ENCODE measurements at regions not wholly inside any gene's neighbourhood (a gene's known extent, or its start where the extent isn't known, plus 50 kb on each side); places are given as distances from the start of the nearest gene placed in this dataset.

GRCh38 chr20:57841297-57841866 lies 131.6 kb upstream of the PMEPA1 start:
- TF ChIP-seq CTCF (IDR thresholded peaks at IDR 0.05; ENCODE audit: low read depth, low read length), result no peak
- no peak for DNase-seq (ENCODE audit: low read depth, low spot score)
- Histone ChIP-seq H3K9me3 (ENCODE audit: control insufficient read depth, insufficient read depth, low read length) (no peaks in the 10 kb centered on the region), H3K4me3 (ENCODE audit: low read depth, low read length) (no peak overlapping the region), H3K27ac (ENCODE audit: low read depth, low read length) (no peak overlapping the region), H3K27me3 (ENCODE audit: control insufficient read depth, insufficient read depth, low read length) (peaks cover 16% of the 10 kb centered on the region)
- POLR2A ChIA-PET, result no interaction called here
- CTCF ChIA-PET, result no interaction called here

GRCh38 chr20:57840504-57841296 lies 130.9 kb upstream of the PMEPA1 start:
- no peak for TF ChIP-seq CTCF (IDR thresholded peaks at IDR 0.05; ENCODE audit: low read depth, low read length)
- Histone ChIP-seq H3K27ac (ENCODE audit: low read depth, low read length) (no peak overlapping the region), H3K4me3 (ENCODE audit: low read depth, low read length) (no peak overlapping the region), H3K27me3 (ENCODE audit: control insufficient read depth, insufficient read depth, low read length) (peaks cover 13% of the 10 kb centered on the region), H3K9me3 (ENCODE audit: control insufficient read depth, insufficient read depth, low read length) (no peaks in the 10 kb centered on the region)
- CTCF ChIA-PET, result no interaction called here
- no peak for DNase-seq (ENCODE audit: low read depth, low spot score)
- POLR2A ChIA-PET, result no interaction called here

- Histone ChIP-seq H3K4me3 (ENCODE audit: low read depth, low read length) (no peak overlapping the region), H3K9me3 (ENCODE audit: control insufficient read depth, insufficient read depth, low read length) (no peaks in the 10 kb centered on the region), H3K27ac (ENCODE audit: low read depth, low read length) (no peak overlapping the region), H3K27me3 (ENCODE audit: control insufficient read depth, insufficient read depth, low read length) (peaks cover 13% of the 10 kb centered on the region)
- POLR2A ChIA-PET, result no interaction called here
- CTCF ChIA-PET, result no interaction called here
- no peak for DNase-seq (ENCODE audit: low read depth, low spot score)
- TF ChIP-seq CTCF (IDR thresholded peaks at IDR 0.05; ENCODE audit: low read depth, low read length), result no peak
Observed at GRCh38 chr20:57840066-57840465, 130.3 kb upstream of the PMEPA1 start.

- Histone ChIP-seq H3K27ac (ENCODE audit: low read depth, low read length) (no peak overlapping the region), H3K9me3 (ENCODE audit: control insufficient read depth, insufficient read depth, low read length) (no peaks in the 10 kb centered on the region), H3K27me3 (ENCODE audit: control insufficient read depth, insufficient read depth, low read length) (peaks cover 13% of the 10 kb centered on the region), H3K4me3 (ENCODE audit: low read depth, low read length) (no peak overlapping the region)
- DNase-seq (ENCODE audit: low read depth, low spot score), result no peak
- no peak for TF ChIP-seq CTCF (IDR thresholded peaks at IDR 0.05; ENCODE audit: low read depth, low read length)
- ChIA-PET CTCF (no interaction called here), POLR2A (no interaction called here)
Observed at GRCh38 chr20:57838670-57839151, 128.9 kb upstream of the PMEPA1 start.

- POLR2A ChIA-PET, result no interaction called here
- CTCF ChIA-PET, result no interaction called here
- no peak for DNase-seq (ENCODE audit: low read depth, low spot score)
Observed at GRCh38 chr20:57837208-57838035, 127.6 kb upstream of the PMEPA1 start.

More at GRCh38 chr20:57837208-57838035, 127.6 kb upstream of the PMEPA1 start:
- Histone ChIP-seq H3K4me3 (ENCODE audit: low read depth, low read length) (no peak overlapping the region), H3K27ac (ENCODE audit: low read depth, low read length) (no peak overlapping the region), H3K9me3 (ENCODE audit: control insufficient read depth, insufficient read depth, low read length) (no peaks in the 10 kb centered on the region), H3K27me3 (ENCODE audit: control insufficient read depth, insufficient read depth, low read length) (peaks cover 13% of the 10 kb centered on the region)
- TF ChIP-seq CTCF (IDR thresholded peaks at IDR 0.05; ENCODE audit: low read depth, low read length), result no peak

Measured in AG04450 (cell line).